GM23338 (cell line): ENCODE measurements at regions not wholly inside any gene's neighbourhood (a gene's known extent, or its start where the extent isn't known, plus 50 kb on each side); places are given as distances from the start of the nearest gene placed in this dataset.

ENCODE experiments used
- ATAC-seq: fragments of 200-7000 bp; cut with Tn5 transposase; 3 replicates; pipeline ENCODE4 v1.9.1; 2020
- DNase-seq: peaks from one replicate; pipeline ENCODE4 v3.0.0-alpha.2; 2015; ENCODE audit warnings: low spot score
- H2AFZ ChIP-seq: fragments of 200-600 bp; sonication (generic); 2 replicates; pipeline ENCODE4 v1.8.0; 2016; ENCODE audit warnings: antibody characterized with exemption, mild to moderate bottlenecking, moderate library complexity
- H3F3A ChIP-seq: fragments of 200-600 bp; sonication (generic); replicated peaks from 2 replicates; pipeline ENCODE4 v1.8.0; 2017; ENCODE audit warnings: antibody characterized with exemption, mixed run types, low read depth
- H3K27ac ChIP-seq: fragments of 200-600 bp; sonication (generic); 2 replicates; pipeline ENCODE4 v1.6.1; 2016; ENCODE audit warnings: low read depth
- H3K27me3 ChIP-seq: fragments of 200-600 bp; sonication (generic); 2 replicates; pipeline ENCODE4 v1.8.0; 2016; ENCODE audit warnings: mild to moderate bottlenecking, mixed run types, moderate library complexity; ENCODE audit not compliant: insufficient read depth
- H3K36me3 ChIP-seq: fragments of 200-600 bp; sonication (generic); 2 replicates; pipeline ENCODE4 v1.8.0; 2016; ENCODE audit warnings: mild to moderate bottlenecking; ENCODE audit not compliant: insufficient read depth
- H3K4me1 ChIP-seq: fragments of 200-600 bp; sonication (generic); 2 replicates; pipeline ENCODE4 v1.8.0; 2016; ENCODE audit warnings: mild to moderate bottlenecking, moderate library complexity; ENCODE audit not compliant: insufficient read depth
- H3K4me2 ChIP-seq: fragments of 200-600 bp; sonication (generic); 2 replicates; pipeline ENCODE4 v1.7.1; 2017; ENCODE audit warnings: mixed run types
- H3K4me3 ChIP-seq: fragments of 200-600 bp; sonication (generic); 2 replicates; pipeline ENCODE4 v1.6.1; 2016; ENCODE audit warnings: mixed run types
- H3K79me2 ChIP-seq: fragments of 200-600 bp; sonication (generic); replicated peaks from 2 replicates; pipeline ENCODE4 v1.8.0; 2017; ENCODE audit warnings: mild to moderate bottlenecking; ENCODE audit not compliant: insufficient read depth
- H3K9me2 ChIP-seq: fragments of 200-600 bp; sonication (generic); 2 replicates; pipeline ENCODE4 v1.8.0; 2017; ENCODE audit not compliant: insufficient read depth
- H4K20me1 ChIP-seq: fragments of 200-600 bp; sonication (generic); replicated peaks from 2 replicates; pipeline ENCODE4 v1.8.0; 2017; ENCODE audit warnings: mild to moderate bottlenecking; ENCODE audit not compliant: insufficient read depth
- H3K27ac Mint-ChIP-seq: 2 replicates; pipeline ENCODE4 v1.8.0; 2020; ENCODE audit warnings: inconsistent platforms, mild to moderate bottlenecking, moderate library complexity, mixed read lengths
- H3K27me3 Mint-ChIP-seq: 3 replicates; pipeline ENCODE4 v1.8.0; 2022; ENCODE audit warnings: low read depth, mild to moderate bottlenecking, moderate library complexity, mixed read lengths, inconsistent platforms; ENCODE audit not compliant: insufficient read depth, poor library complexity
- H3K36me3 Mint-ChIP-seq: 3 replicates; pipeline ENCODE4 v1.8.0; 2021; ENCODE audit warnings: low read depth, mild to moderate bottlenecking, inconsistent platforms, moderate library complexity, mixed read lengths
- H3K4me1 Mint-ChIP-seq: 3 replicates; pipeline ENCODE4 v1.8.0; 2020; ENCODE audit warnings: mild to moderate bottlenecking, inconsistent platforms, mixed read lengths
- H3K4me3 Mint-ChIP-seq: 3 replicates; pipeline ENCODE4 v1.8.0; 2021; ENCODE audit warnings: moderate library complexity, mild to moderate bottlenecking, inconsistent platforms, mixed read lengths
- H3K9me3 Mint-ChIP-seq: 3 replicates; pipeline ENCODE4 v1.8.0; 2020; ENCODE audit warnings: moderate library complexity, mild to moderate bottlenecking, inconsistent platforms, mixed read lengths
- CREB1 ChIP-seq: fragments of 250-450 bp; sonication (Bioruptor Pico); IDR thresholded peaks from 2 replicates; pipeline ENCODE4 v1.5.0; 2020; ENCODE audit warnings: low read depth, mild to moderate bottlenecking, moderate library complexity
- EZH2 ChIP-seq: fragments of 200-600 bp; sonication (generic); IDR thresholded peaks from one replicate; pipeline ENCODE4 v1.8.0; 2017; ENCODE audit warnings: antibody characterized with exemption, mild to moderate bottlenecking, low read depth; ENCODE audit not compliant: unreplicated experiment
- EZH2phosphoT487 ChIP-seq: fragments of 200-600 bp; sonication (generic); IDR thresholded peaks from one replicate; pipeline ENCODE4 v1.8.1; 2018; ENCODE audit warnings: antibody characterized with exemption; ENCODE audit not compliant: unreplicated experiment
- JUNB ChIP-seq: IDR thresholded peaks from one replicate; pipeline ENCODE4 v1.6.1; 2016; ENCODE audit warnings: antibody characterized with exemption; ENCODE audit not compliant: unreplicated experiment
- POLR2AphosphoS5 ChIP-seq: IDR thresholded peaks from 2 replicates; pipeline ENCODE4 v1.6.1; 2016; ENCODE audit warnings: antibody characterized with exemption, low read depth
- STAT1 ChIP-seq: IDR thresholded peaks from one replicate; pipeline ENCODE4 v1.6.1; 2016; ENCODE audit warnings: antibody characterized with exemption; ENCODE audit not compliant: unreplicated experiment
- ZNF114 ChIP-seq: fragments of 250-450 bp; sonication (Bioruptor Pico); IDR thresholded peaks from 2 replicates; pipeline ENCODE4 v1.5.0; 2020; ENCODE audit warnings: mild to moderate bottlenecking, moderate library complexity
- ZNF331 ChIP-seq: fragments of 250-450 bp; sonication (Bioruptor Pico); IDR thresholded peaks from 2 replicates; pipeline ENCODE4 v1.5.0; 2020; ENCODE audit warnings: low read depth, mild to moderate bottlenecking, moderate library complexity
- TF ChIP-seq, protein P1 (sequence below): fragments of 250-450 bp; sonication (Bioruptor Pico); IDR thresholded peaks from 2 replicates; pipeline ENCODE4 v1.5.0; 2020; ENCODE audit warnings: mild to moderate bottlenecking, moderate library complexity
- TF ChIP-seq, protein P2 (sequence below): IDR thresholded peaks from 2 replicates; pipeline ENCODE4 v1.6.1; 2016; ENCODE audit warnings: antibody characterized with exemption
- TF ChIP-seq, protein P3 (sequence below), 2 experiments: fragments of 200-600 bp in 1 of 2; sonication (generic) in 1 of 2; conservative IDR thresholded peaks; 2 replicates each; pipeline versions ENCODE4 v1.5.1 to v1.6.1; 2016 to 2017; ENCODE audit warnings: antibody characterized with exemption in 2 of 2, low read depth in 2 of 2, mild to moderate bottlenecking in 2 of 2, moderate library complexity in 1 of 2
- TF ChIP-seq, protein P4 (sequence below): IDR thresholded peaks from one replicate; pipeline ENCODE4 v1.6.1; 2018; ENCODE audit warnings: antibody characterized with exemption; ENCODE audit not compliant: unreplicated experiment

GRCh38 chr12:124149287-124149686, 145.6 kb upstream of the RFLNA start (continued):
- TF ChIP-seq, protein P1, sequence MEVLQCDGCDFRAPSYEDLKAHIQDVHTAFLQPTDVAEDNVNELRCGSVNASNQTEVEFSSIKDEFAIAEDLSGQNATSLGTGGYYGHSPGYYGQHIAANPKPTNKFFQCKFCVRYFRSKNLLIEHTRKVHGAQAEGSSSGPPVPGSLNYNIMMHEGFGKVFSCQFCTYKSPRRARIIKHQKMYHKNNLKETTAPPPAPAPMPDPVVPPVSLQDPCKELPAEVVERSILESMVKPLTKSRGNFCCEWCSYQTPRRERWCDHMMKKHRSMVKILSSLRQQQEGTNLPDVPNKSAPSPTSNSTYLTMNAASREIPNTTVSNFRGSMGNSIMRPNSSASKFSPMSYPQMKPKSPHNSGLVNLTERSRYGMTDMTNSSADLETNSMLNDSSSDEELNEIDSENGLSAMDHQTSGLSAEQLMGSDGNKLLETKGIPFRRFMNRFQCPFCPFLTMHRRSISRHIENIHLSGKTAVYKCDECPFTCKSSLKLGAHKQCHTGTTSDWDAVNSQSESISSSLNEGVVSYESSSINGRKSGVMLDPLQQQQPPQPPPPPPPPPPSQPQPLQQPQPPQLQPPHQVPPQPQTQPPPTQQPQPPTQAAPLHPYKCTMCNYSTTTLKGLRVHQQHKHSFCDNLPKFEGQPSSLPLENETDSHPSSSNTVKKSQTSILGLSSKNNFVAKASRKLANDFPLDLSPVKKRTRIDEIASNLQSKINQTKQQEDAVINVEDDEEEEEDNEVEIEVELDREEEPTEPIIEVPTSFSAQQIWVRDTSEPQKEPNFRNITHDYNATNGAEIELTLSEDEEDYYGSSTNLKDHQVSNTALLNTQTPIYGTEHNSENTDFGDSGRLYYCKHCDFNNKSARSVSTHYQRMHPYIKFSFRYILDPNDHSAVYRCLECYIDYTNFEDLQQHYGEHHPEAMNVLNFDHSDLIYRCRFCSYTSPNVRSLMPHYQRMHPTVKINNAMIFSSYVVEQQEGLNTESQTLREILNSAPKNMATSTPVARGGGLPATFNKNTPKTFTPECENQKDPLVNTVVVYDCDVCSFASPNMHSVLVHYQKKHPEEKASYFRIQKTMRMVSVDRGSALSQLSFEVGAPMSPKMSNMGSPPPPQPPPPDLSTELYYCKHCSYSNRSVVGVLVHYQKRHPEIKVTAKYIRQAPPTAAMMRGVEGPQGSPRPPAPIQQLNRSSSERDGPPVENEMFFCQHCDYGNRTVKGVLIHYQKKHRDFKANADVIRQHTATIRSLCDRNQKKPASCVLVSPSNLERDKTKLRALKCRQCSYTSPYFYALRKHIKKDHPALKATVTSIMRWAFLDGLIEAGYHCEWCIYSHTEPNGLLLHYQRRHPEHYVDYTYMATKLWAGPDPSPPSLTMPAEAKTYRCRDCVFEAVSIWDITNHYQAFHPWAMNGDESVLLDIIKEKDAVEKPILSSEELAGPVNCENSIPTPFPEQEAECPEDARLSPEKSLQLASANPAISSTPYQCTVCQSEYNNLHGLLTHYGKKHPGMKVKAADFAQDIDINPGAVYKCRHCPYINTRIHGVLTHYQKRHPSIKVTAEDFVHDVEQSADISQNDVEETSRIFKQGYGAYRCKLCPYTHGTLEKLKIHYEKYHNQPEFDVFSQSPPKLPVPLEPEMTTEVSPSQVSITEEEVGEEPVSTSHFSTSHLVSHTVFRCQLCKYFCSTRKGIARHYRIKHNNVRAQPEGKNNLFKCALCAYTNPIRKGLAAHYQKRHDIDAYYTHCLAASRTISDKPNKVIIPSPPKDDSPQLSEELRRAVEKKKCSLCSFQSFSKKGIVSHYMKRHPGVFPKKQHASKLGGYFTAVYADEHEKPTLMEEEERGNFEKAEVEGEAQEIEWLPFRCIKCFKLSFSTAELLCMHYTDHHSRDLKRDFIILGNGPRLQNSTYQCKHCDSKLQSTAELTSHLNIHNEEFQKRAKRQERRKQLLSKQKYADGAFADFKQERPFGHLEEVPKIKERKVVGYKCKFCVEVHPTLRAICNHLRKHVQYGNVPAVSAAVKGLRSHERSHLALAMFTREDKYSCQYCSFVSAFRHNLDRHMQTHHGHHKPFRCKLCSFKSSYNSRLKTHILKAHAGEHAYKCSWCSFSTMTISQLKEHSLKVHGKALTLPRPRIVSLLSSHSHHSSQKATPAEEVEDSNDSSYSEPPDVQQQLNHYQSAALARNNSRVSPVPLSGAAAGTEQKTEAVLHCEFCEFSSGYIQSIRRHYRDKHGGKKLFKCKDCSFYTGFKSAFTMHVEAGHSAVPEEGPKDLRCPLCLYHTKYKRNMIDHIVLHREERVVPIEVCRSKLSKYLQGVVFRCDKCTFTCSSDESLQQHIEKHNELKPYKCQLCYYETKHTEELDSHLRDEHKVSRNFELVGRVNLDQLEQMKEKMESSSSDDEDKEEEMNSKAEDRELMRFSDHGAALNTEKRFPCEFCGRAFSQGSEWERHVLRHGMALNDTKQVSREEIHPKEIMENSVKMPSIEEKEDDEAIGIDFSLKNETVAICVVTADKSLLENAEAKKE (CRISPR knock-in tag): no peak
- TF ChIP-seq JUNB (no peak), ZNF331 (CRISPR knock-in tag) (no peak), STAT1 (no peak), ZNF114 (CRISPR knock-in tag) (no peak), CREB1 (CRISPR knock-in tag) (no peak)
- TF ChIP-seq, protein P2, sequence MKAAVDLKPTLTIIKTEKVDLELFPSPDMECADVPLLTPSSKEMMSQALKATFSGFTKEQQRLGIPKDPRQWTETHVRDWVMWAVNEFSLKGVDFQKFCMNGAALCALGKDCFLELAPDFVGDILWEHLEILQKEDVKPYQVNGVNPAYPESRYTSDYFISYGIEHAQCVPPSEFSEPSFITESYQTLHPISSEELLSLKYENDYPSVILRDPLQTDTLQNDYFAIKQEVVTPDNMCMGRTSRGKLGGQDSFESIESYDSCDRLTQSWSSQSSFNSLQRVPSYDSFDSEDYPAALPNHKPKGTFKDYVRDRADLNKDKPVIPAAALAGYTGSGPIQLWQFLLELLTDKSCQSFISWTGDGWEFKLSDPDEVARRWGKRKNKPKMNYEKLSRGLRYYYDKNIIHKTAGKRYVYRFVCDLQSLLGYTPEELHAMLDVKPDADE: no peak

DNA sequence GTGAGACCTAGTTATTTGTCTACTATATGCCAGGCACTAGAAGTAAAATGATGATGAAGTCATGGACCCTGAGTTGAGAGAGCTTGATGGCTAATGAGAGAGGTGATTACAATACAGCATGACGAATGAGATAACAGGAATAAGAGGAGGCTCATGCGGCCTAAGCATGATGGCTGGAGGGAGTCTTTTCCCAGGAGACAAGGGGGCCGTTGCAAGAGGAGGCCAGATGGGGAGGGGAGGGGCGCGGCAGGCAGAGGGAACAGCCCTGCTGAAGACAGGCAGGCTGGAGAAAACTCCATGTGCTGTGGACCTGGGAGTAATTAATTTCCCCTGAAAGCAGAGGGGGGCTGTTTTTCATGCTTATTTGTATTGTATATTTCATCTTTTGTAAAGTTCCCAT, 144.7 kb upstream of the RFLNA start:
- H3K4me1 Mint-ChIP-seq: peaks cover 38% of the 10 kb centered on the region
- Histone ChIP-seq H3K4me1 (peaks cover 23% of the 10 kb centered on the region), H3K36me3 (peaks cover 4% of the 10 kb centered on the region; the same call in 1 of the 2 replicates), H2AFZ (no peak overlapping the region), H4K20me1 (no peaks in the 10 kb centered on the region), H3K9me2 (peaks cover 21% of the 10 kb centered on the region; the same call in 1 of the 2 replicates), H3K79me2 (no peaks in the 10 kb centered on the region), H3K27ac (no peak overlapping the region), H3K4me2 (no peak overlapping the region), H3F3A (peaks cover 4% of the 10 kb centered on the region), H3K4me3 (no peak overlapping the region), H3K27me3 (no peaks in the 10 kb centered on the region)
- ATAC-seq (no peak), DNase-seq (no peak)
- H3K9me3 Mint-ChIP-seq: peaks cover 56% of the 10 kb centered on the region
- no peak overlapping the region for H3K4me3 Mint-ChIP-seq
- H3K27ac Mint-ChIP-seq: no peak overlapping the region
- H3K36me3 Mint-ChIP-seq: peaks cover 58% of the 10 kb centered on the region
- H3K27me3 Mint-ChIP-seq: peaks cover 26% of the 10 kb centered on the region
- TF ChIP-seq EZH2 (no peak), JUNB (no peak), ZNF331 (CRISPR knock-in tag) (no peak), CREB1 (CRISPR knock-in tag) (no peak), STAT1 (no peak), ZNF114 (CRISPR knock-in tag) (no peak), POLR2AphosphoS5 (no peak), EZH2phosphoT487 (no peak)
- TF ChIP-seq, protein P3, sequence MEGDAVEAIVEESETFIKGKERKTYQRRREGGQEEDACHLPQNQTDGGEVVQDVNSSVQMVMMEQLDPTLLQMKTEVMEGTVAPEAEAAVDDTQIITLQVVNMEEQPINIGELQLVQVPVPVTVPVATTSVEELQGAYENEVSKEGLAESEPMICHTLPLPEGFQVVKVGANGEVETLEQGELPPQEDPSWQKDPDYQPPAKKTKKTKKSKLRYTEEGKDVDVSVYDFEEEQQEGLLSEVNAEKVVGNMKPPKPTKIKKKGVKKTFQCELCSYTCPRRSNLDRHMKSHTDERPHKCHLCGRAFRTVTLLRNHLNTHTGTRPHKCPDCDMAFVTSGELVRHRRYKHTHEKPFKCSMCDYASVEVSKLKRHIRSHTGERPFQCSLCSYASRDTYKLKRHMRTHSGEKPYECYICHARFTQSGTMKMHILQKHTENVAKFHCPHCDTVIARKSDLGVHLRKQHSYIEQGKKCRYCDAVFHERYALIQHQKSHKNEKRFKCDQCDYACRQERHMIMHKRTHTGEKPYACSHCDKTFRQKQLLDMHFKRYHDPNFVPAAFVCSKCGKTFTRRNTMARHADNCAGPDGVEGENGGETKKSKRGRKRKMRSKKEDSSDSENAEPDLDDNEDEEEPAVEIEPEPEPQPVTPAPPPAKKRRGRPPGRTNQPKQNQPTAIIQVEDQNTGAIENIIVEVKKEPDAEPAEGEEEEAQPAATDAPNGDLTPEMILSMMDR (conservative IDR thresholded peaks at IDR 0.05; ENCODE audit: low read depth in 2 of 2): no peak
- TF ChIP-seq, protein P4, sequence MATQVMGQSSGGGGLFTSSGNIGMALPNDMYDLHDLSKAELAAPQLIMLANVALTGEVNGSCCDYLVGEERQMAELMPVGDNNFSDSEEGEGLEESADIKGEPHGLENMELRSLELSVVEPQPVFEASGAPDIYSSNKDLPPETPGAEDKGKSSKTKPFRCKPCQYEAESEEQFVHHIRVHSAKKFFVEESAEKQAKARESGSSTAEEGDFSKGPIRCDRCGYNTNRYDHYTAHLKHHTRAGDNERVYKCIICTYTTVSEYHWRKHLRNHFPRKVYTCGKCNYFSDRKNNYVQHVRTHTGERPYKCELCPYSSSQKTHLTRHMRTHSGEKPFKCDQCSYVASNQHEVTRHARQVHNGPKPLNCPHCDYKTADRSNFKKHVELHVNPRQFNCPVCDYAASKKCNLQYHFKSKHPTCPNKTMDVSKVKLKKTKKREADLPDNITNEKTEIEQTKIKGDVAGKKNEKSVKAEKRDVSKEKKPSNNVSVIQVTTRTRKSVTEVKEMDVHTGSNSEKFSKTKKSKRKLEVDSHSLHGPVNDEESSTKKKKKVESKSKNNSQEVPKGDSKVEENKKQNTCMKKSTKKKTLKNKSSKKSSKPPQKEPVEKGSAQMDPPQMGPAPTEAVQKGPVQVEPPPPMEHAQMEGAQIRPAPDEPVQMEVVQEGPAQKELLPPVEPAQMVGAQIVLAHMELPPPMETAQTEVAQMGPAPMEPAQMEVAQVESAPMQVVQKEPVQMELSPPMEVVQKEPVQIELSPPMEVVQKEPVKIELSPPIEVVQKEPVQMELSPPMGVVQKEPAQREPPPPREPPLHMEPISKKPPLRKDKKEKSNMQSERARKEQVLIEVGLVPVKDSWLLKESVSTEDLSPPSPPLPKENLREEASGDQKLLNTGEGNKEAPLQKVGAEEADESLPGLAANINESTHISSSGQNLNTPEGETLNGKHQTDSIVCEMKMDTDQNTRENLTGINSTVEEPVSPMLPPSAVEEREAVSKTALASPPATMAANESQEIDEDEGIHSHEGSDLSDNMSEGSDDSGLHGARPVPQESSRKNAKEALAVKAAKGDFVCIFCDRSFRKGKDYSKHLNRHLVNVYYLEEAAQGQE: no peak
